K562 (cell line): ENCODE measurements at regions not wholly inside any gene's neighbourhood (a gene's known extent, or its start where the extent isn't known, plus 50 kb on each side); places are given as distances from the start of the nearest gene placed in this dataset.

Source experiments
- CHCHD3 ChIP-seq: fragments of 250-450 bp; sonication (Bioruptor Pico); IDR thresholded peaks from 2 replicates; pipeline ENCODE4 v2.1.2; 2022; ENCODE audit warnings: mild to moderate bottlenecking
- EP300 ChIP-seq: IDR thresholded peaks from 2 replicates; pipeline ENCODE4 v1.6.1; 2012; ENCODE audit warnings: low read length, improper control_type of control experiment
- JUND ChIP-seq, 2 experiments: IDR thresholded peaks; 2 replicates in 1 of 2; 3 replicates in 1 of 2; pipeline ENCODE4 v1.6.1; 2011; ENCODE audit warnings: borderline replicate concordance in 2 of 2, low read depth in 2 of 2, low read length in 2 of 2, improper control_type of control experiment in 1 of 2, missing biosample characterization in 1 of 2, missing genetic modification characterization in 1 of 2, missing genetic modification reagents in 1 of 2
- KDM2B ChIP-seq: fragments of 250-450 bp; sonication (Bioruptor Pico); IDR thresholded peaks from 2 replicates; pipeline ENCODE4 v1.8.0; 2021; ENCODE audit warnings: mild to moderate bottlenecking, moderate library complexity
- PBX2 ChIP-seq, 2 experiments: IDR thresholded peaks in 1 of 2; conservative IDR thresholded peaks in 1 of 2; 2 replicates each; pipeline ENCODE4 v1.6.1; 2016; ENCODE audit warnings: low read depth in 2 of 2, mild to moderate bottlenecking in 1 of 2, missing compliant biosample characterization in 1 of 2, missing genetic modification characterization in 1 of 2, moderate library complexity in 1 of 2
- RAD21 ChIP-seq, 2 experiments: fragments of 250-450 bp in 1 of 2; fragments of 450-650 bp in 1 of 2; sonication (Bioruptor Pico) in 1 of 2; formaldehyde crosslinking in 1 of 2; IDR thresholded peaks in 1 of 2; conservative IDR thresholded peaks in 1 of 2; 2 replicates each; pipeline versions ENCODE4 v1.4.0 to v1.8.0; 2020 to 2022; ENCODE audit warnings: mild to moderate bottlenecking in 2 of 2, moderate library complexity in 1 of 2
- RHOXF2B ChIP-seq: fragments of 250-450 bp; sonication (Bioruptor Pico); conservative IDR thresholded peaks from 2 replicates; pipeline ENCODE4 v1.5.1; 2021
- TF ChIP-seq, protein P1 (sequence below), 3 experiments: IDR thresholded peaks in 2 of 3; conservative IDR thresholded peaks in 1 of 3; 2 replicates each; pipeline ENCODE4 v1.5.1; 2011 to 2012; ENCODE audit warnings: low read length in 3 of 3, mild to moderate bottlenecking in 3 of 3, control low read depth in 2 of 3, improper control_type of control experiment in 1 of 3, inconsistent platforms in 1 of 3, low read depth in 1 of 3, mixed read lengths in 1 of 3, moderate library complexity in 1 of 3; ENCODE audit not compliant: insufficient read depth in 2 of 3

GRCh38 chr1:230542054-230542453, 100.2 kb upstream of the COG2 start:
- TF ChIP-seq RAD21 (CRISPR knock-in tag; conservative IDR thresholded peaks at IDR 0.05 in 1 of 2, IDR thresholded peaks at IDR 0.05 in 1 of 2), result no peak
- TF ChIP-seq JUND (IDR thresholded peaks at IDR 0.05; ENCODE audit: borderline replicate concordance, low read depth, low read length), result no peak
- no peak for TF ChIP-seq JUND (tag; IDR thresholded peaks at IDR 0.05; ENCODE audit: borderline replicate concordance, low read depth, low read length)
- TF ChIP-seq, protein P1, sequence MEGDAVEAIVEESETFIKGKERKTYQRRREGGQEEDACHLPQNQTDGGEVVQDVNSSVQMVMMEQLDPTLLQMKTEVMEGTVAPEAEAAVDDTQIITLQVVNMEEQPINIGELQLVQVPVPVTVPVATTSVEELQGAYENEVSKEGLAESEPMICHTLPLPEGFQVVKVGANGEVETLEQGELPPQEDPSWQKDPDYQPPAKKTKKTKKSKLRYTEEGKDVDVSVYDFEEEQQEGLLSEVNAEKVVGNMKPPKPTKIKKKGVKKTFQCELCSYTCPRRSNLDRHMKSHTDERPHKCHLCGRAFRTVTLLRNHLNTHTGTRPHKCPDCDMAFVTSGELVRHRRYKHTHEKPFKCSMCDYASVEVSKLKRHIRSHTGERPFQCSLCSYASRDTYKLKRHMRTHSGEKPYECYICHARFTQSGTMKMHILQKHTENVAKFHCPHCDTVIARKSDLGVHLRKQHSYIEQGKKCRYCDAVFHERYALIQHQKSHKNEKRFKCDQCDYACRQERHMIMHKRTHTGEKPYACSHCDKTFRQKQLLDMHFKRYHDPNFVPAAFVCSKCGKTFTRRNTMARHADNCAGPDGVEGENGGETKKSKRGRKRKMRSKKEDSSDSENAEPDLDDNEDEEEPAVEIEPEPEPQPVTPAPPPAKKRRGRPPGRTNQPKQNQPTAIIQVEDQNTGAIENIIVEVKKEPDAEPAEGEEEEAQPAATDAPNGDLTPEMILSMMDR (IDR thresholded peaks at IDR 0.05 in 2 of 3, conservative IDR thresholded peaks at IDR 0.05 in 1 of 3; ENCODE audit: insufficient read depth in 2 of 3, low read depth in 1 of 3, low read length in 3 of 3), result no peak
- no peak for TF ChIP-seq EP300
- no peak for TF ChIP-seq CHCHD3 (CRISPR knock-in tag)
- TF ChIP-seq KDM2B, result no peak
- no peak for TF ChIP-seq PBX2 (CRISPR knock-in tag; IDR thresholded peaks at IDR 0.05; ENCODE audit: low read depth)
- TF ChIP-seq PBX2 (tag; conservative IDR thresholded peaks at IDR 0.05; ENCODE audit: low read depth), result peak; percentile 77
- no peak for TF ChIP-seq RHOXF2B (CRISPR knock-in tag)
